ENCODE measurements at regions not wholly inside any gene's neighbourhood (a gene's known extent, or its start where the extent isn't known, plus 50 kb on each side); places are given as distances from the start of the nearest gene placed in this dataset.

DNA sequence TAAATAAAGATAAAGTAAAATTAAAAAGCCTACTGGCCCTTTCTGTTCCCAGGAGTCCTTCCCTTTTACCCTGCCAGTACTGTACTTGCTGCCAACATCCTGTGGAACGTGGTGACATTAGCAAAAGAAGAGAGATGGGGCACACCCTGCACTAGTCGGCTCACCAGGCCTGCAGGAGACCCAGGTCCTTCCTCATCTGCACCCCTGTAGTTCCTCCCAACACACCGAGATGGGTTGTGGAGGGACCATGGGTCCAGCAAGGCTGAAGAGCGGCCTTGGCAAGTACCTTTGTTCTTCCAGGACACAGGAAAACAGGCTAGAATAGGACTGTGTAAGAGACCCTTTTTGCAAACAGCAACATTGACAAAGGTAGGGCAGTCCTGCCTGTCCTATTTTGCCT is 98.7 kb upstream of the TMPRSS2 start:
- ATAC-seq (ENCODE audit: insufficient read depth, low FRiP score) (no peak), DNase-seq (no peak)
- TF ChIP-seq, protein P1, sequence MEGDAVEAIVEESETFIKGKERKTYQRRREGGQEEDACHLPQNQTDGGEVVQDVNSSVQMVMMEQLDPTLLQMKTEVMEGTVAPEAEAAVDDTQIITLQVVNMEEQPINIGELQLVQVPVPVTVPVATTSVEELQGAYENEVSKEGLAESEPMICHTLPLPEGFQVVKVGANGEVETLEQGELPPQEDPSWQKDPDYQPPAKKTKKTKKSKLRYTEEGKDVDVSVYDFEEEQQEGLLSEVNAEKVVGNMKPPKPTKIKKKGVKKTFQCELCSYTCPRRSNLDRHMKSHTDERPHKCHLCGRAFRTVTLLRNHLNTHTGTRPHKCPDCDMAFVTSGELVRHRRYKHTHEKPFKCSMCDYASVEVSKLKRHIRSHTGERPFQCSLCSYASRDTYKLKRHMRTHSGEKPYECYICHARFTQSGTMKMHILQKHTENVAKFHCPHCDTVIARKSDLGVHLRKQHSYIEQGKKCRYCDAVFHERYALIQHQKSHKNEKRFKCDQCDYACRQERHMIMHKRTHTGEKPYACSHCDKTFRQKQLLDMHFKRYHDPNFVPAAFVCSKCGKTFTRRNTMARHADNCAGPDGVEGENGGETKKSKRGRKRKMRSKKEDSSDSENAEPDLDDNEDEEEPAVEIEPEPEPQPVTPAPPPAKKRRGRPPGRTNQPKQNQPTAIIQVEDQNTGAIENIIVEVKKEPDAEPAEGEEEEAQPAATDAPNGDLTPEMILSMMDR (IDR thresholded peaks at IDR 0.05; ENCODE audit: control extremely low read depth, extremely low read depth), result no peak
- Histone ChIP-seq H3K27me3 (ENCODE audit: control insufficient read depth in 3 of 3, insufficient read depth in 3 of 3, low read length in 2 of 3) (no peaks in the 10 kb centered on the region), H3K9me3 (ENCODE audit: control insufficient read depth in 4 of 4, insufficient read depth in 3 of 4, low read length in 3 of 4) (no peaks in the 10 kb centered on the region), H3K27ac (ENCODE audit: low read depth in 1 of 2, low read length in 1 of 2) (no peak overlapping the region), H3K36me3 (ENCODE audit: control insufficient read depth in 4 of 4, insufficient read depth in 4 of 4, low read length in 4 of 4) (no peaks in the 10 kb centered on the region), H3K9ac (ENCODE audit: insufficient read depth in 1 of 2, low read length in 2 of 2) (no peak overlapping the region), H3K4me3 (no peak overlapping the region), H3K4me1 (ENCODE audit: control insufficient read depth in 5 of 5, insufficient read depth in 5 of 5, low read length in 5 of 5) (peaks cover 0 to 13% (median 0%) of the 10 kb centered on the region in 5 donors)
- 65 to 66% methylated on average over 4 of the region's 4 CpGs for WGBS, 2 donors

DNA sequence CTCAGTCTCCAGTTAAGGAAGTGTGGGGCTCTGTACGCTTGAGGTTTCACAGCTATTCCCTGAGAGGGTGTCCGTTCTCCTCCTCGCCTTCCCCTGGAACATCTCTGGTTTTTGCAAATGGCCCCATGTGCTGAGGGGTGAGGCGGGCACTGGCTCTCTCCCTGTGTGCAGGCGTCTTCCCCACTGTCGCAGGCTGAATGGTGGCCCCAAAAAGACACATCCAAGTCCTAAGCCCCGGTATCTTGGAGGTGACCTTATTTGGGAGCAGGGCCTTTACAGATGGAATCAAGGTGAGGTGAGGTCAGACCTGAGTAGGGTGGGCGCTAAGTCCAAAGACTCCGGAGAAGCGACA is 98.0 kb upstream of the TMPRSS2 start:
- no peak for DNase-seq
- H3K9me3 ChIP-seq (ENCODE audit: control insufficient read depth in 4 of 4, insufficient read depth in 3 of 4, low read length in 3 of 4), result no peaks in the 10 kb centered on the region
- no peaks in the 10 kb centered on the region for H3K27me3 ChIP-seq (ENCODE audit: control insufficient read depth in 3 of 3, insufficient read depth in 3 of 3, low read length in 2 of 3)
- TF ChIP-seq, protein P1 (IDR thresholded peaks at IDR 0.05; ENCODE audit: control extremely low read depth, extremely low read depth), result no peak
- no peak overlapping the region for H3K27ac ChIP-seq (ENCODE audit: low read depth in 1 of 2, low read length in 1 of 2)
- WGBS, 2 donors, result 91 to 97% methylated on average over 10 of the region's 10 CpGs
- H3K36me3 ChIP-seq (ENCODE audit: control insufficient read depth in 4 of 4, insufficient read depth in 4 of 4, low read length in 4 of 4), result no peaks in the 10 kb centered on the region
- no peak overlapping the region for H3K4me3 ChIP-seq
- no peak overlapping the region for H3K9ac ChIP-seq (ENCODE audit: insufficient read depth in 1 of 2, low read length in 2 of 2)
- H3K4me1 ChIP-seq (ENCODE audit: control insufficient read depth in 5 of 5, insufficient read depth in 5 of 5, low read length in 5 of 5), result peaks cover 0 to 13% (median 0%) of the 10 kb centered on the region in 5 donors
- ATAC-seq (ENCODE audit: insufficient read depth, low FRiP score), result no peak

DNA sequence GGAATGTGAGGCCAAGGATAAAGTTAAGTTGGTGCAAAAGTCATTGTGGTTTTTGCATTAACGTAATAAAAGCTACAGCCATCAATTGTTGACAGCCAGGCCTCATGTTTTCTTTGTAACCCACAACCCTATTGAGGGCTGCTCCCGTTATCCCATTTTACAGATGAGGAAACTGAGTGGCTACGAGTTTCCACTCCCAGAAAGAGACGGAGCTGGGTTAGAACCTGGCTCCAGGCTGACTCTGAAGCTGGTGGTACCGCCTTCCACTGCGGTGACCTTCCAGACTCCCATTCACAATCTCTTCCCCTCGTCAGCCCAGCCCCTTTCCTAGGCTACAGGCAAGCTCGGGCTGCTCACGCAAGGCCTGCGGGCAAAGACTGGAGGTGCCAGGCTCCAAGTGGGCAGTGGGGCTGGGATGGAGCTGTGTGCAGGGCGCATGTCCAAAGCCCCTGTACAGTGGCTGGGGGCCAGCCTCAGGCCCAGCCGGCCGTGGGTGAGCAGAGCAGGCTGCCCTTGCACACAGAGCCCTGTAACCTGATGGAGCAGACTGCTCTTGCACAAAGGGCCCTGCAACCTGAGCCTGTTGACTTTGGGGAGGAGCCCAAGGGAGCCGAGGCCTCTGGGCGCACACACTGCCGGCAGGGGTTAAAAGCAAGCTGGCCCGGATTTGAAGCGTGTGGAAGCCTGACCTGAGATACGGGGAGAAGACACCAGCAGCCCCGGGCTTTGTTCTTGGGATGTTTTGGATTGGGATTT is 97.4 kb upstream of the TMPRSS2 start:
- ATAC-seq (ENCODE audit: insufficient read depth, low FRiP score) (no peak), DNase-seq (peak; percentile 30 to 67 (median 62))
- H3K4me1 ChIP-seq (ENCODE audit: control insufficient read depth in 5 of 5, insufficient read depth in 5 of 5, low read length in 5 of 5), result peaks cover 0 to 14% (median 0%) of the 10 kb centered on the region in 5 donors
- no peaks in the 10 kb centered on the region for H3K36me3 ChIP-seq (ENCODE audit: control insufficient read depth in 4 of 4, insufficient read depth in 4 of 4, low read length in 4 of 4)
- TF ChIP-seq, protein P1 (IDR thresholded peaks at IDR 0.05; ENCODE audit: control extremely low read depth, extremely low read depth), result no peak
- no peaks in the 10 kb centered on the region for H3K27me3 ChIP-seq (ENCODE audit: control insufficient read depth in 3 of 3, insufficient read depth in 3 of 3, low read length in 2 of 3)
- no peak overlapping the region for H3K4me3 ChIP-seq
- 71 to 82% methylated on average over 20 of the region's 20 CpGs for WGBS, 2 donors
- no peak overlapping the region for H3K9ac ChIP-seq (ENCODE audit: insufficient read depth in 1 of 2, low read length in 2 of 2)
- no peaks in the 10 kb centered on the region for H3K9me3 ChIP-seq (ENCODE audit: control insufficient read depth in 4 of 4, insufficient read depth in 3 of 4, low read length in 3 of 4)
- H3K27ac ChIP-seq (ENCODE audit: low read depth in 1 of 2, low read length in 1 of 2), result no peak overlapping the region

Measured in lung (tissue), 11 donors.